ENCODE measurements at regions not wholly inside any gene's neighbourhood (a gene's known extent, or its start where the extent isn't known, plus 50 kb on each side); places are given as distances from the start of the nearest gene placed in this dataset.

- TF ChIP-seq, protein P1, sequence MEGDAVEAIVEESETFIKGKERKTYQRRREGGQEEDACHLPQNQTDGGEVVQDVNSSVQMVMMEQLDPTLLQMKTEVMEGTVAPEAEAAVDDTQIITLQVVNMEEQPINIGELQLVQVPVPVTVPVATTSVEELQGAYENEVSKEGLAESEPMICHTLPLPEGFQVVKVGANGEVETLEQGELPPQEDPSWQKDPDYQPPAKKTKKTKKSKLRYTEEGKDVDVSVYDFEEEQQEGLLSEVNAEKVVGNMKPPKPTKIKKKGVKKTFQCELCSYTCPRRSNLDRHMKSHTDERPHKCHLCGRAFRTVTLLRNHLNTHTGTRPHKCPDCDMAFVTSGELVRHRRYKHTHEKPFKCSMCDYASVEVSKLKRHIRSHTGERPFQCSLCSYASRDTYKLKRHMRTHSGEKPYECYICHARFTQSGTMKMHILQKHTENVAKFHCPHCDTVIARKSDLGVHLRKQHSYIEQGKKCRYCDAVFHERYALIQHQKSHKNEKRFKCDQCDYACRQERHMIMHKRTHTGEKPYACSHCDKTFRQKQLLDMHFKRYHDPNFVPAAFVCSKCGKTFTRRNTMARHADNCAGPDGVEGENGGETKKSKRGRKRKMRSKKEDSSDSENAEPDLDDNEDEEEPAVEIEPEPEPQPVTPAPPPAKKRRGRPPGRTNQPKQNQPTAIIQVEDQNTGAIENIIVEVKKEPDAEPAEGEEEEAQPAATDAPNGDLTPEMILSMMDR (conservative IDR thresholded peaks at IDR 0.05; ENCODE audit: low read depth, low read length) = no peak
- TF ChIP-seq EZH2 (IDR thresholded peaks at IDR 0.05; ENCODE audit: borderline replicate concordance, low read depth, low read length, poor library complexity, severe bottlenecking) = no peak
Observed at GRCh38 chr4:38568768-38569167, 95.2 kb upstream of the KLF3 start.

All from A673 (cell line).